ENCODE measurements at regions not wholly inside any gene's neighbourhood (a gene's known extent, or its start where the extent isn't known, plus 50 kb on each side); places are given as distances from the start of the nearest gene placed in this dataset.

DNA sequence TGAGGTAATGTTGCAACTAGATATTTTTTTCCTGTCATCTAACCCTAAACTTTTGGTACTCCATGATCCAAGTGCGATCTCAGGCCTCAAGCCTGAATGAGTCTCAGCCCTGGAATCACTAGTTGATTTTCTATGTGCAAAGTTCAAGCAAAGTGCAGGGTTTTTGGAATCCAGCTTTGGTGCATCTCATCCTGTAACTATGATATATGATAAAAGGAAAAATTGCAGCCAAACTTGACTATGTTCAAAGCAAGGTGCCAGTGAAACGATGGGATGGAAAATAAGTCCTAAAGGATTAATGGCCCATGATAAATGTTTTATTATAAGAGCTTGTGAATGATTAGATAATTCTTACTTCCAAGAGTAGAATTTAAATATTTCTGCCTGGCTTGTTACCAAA, 78.9 kb upstream of the NT5C1B start:
- Histone ChIP-seq H3K4me1 (ENCODE audit: control insufficient read depth, insufficient read depth, low read length) (no peaks in the 10 kb centered on the region), H3K4me3 (ENCODE audit: low read depth, low read length) (no peak overlapping the region), H3K27ac (ENCODE audit: extremely low read depth, low read depth, low read length) (no peak overlapping the region), H3K9me3 (ENCODE audit: control insufficient read depth, insufficient read depth, low read depth, low read length) (no peaks in the 10 kb centered on the region), H3K36me3 (ENCODE audit: control insufficient read depth in 2 of 2, insufficient read depth in 1 of 2, low read length in 2 of 2) (no peaks in the 10 kb centered on the region)
- POLR2A ChIA-PET, result no interaction called here
- TF ChIP-seq ZNF555 (tag by site-specific recombination; conservative IDR thresholded peaks at IDR 0.05), result no peak
- TF ChIP-seq SETDB1 (IDR thresholded peaks at IDR 0.05; ENCODE audit: insufficient read length, low read length), result no peak
- no peak for TF ChIP-seq ZNF658 (tag by site-specific recombination; IDR thresholded peaks at IDR 0.05)
- TF ChIP-seq IKZF3 (tag by site-specific recombination; IDR thresholded peaks at IDR 0.05), result no peak
- no peak for TF ChIP-seq ZBTB1 (tag by site-specific recombination; IDR thresholded peaks at IDR 0.05)
- TF ChIP-seq ZNF19 (tag by site-specific recombination; IDR thresholded peaks at IDR 0.05; ENCODE audit: low read depth), result no peak
- TF ChIP-seq ZNF146 (tag by site-specific recombination; IDR thresholded peaks at IDR 0.05), result no peak
- no peak for TF ChIP-seq ZIC2 (tag by site-specific recombination; IDR thresholded peaks at IDR 0.05)
- no peak for TF ChIP-seq REPIN1 (tag by site-specific recombination; IDR thresholded peaks at IDR 0.05; ENCODE audit: low read depth)
- TF ChIP-seq, protein P1, sequence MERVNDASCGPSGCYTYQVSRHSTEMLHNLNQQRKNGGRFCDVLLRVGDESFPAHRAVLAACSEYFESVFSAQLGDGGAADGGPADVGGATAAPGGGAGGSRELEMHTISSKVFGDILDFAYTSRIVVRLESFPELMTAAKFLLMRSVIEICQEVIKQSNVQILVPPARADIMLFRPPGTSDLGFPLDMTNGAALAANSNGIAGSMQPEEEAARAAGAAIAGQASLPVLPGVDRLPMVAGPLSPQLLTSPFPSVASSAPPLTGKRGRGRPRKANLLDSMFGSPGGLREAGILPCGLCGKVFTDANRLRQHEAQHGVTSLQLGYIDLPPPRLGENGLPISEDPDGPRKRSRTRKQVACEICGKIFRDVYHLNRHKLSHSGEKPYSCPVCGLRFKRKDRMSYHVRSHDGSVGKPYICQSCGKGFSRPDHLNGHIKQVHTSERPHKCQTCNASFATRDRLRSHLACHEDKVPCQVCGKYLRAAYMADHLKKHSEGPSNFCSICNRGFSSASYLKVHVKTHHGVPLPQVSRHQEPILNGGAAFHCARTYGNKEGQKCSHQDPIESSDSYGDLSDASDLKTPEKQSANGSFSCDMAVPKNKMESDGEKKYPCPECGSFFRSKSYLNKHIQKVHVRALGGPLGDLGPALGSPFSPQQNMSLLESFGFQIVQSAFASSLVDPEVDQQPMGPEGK (tag by site-specific recombination; IDR thresholded peaks at IDR 0.05), result no peak
- no peak for TF ChIP-seq PRDM1 (tag by site-specific recombination; IDR thresholded peaks at IDR 0.05)
- TF ChIP-seq, protein P2, sequence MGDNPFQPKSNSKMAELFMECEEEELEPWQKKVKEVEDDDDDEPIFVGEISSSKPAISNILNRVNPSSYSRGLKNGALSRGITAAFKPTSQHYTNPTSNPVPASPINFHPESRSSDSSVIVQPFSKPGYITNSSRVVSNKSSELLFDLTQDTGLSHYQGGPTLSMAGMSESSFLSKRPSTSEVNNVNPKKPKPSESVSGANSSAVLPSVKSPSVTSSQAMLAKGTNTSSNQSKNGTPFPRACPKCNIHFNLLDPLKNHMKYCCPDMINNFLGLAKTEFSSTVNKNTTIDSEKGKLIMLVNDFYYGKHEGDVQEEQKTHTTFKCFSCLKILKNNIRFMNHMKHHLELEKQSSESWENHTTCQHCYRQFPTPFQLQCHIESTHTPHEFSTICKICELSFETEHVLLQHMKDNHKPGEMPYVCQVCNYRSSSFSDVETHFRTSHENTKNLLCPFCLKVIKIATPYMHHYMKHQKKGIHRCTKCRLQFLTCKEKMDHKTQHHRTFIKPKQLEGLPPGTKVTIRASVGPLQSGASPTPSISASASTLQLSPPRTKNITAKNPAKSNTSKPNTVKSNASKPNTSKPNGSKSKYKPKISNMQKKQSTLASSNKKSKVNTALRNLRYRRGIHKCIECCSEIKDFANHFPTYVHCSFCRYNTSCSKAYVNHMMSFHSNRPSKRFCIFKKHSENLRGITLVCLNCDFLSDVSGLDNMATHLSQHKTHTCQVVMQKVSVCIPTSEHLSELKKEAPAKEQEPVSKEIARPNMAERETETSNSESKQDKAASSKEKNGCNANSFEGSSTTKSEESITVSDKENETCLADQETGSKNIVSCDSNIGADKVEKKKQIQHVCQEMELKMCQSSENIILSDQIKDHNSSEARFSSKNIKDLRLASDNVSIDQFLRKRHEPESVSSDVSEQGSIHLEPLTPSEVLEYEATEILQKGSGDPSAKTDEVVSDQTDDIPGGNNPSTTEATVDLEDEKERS (tag by site-specific recombination; IDR thresholded peaks at IDR 0.05), result no peak
- no peak for TF ChIP-seq ZNF223 (tag by site-specific recombination; IDR thresholded peaks at IDR 0.05)
- TF ChIP-seq ZNF76 (tag by site-specific recombination; IDR thresholded peaks at IDR 0.05; ENCODE audit: borderline replicate concordance, low read depth), result no peak
- TF ChIP-seq ZNF121 (tag by site-specific recombination; IDR thresholded peaks at IDR 0.05), result no peak
- TF ChIP-seq ZNF768 (tag by site-specific recombination; IDR thresholded peaks at IDR 0.05), result no peak
- CTCF ChIA-PET, result no interaction called here

DNA sequence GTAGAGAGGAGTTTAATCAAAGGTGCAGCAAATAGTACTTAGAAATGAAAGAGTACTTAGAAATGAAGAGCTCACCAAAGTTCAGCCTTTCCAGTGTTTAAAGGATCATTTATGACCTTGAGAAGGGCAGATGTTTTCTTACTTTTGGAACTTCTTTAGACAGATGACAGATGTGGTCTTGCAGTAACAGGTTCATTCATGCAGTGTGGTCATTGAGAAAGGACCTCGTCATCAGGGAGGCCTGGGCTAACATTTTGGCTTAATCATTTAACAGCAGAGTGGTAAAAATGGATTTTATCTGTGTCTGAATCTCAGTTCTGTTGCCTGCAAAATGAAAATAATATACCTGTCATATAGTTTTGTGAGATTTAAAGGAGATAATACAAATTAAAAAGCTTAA, 75.1 kb upstream of the NT5C1B start:
- H3K4me3 ChIP-seq (ENCODE audit: low read depth, low read length), result no peak overlapping the region
- no peaks in the 10 kb centered on the region for H3K36me3 ChIP-seq (ENCODE audit: control insufficient read depth in 2 of 2, insufficient read depth in 1 of 2, low read length in 2 of 2)
- no peak overlapping the region for H3K27ac ChIP-seq (ENCODE audit: extremely low read depth, low read depth, low read length)
- no peaks in the 10 kb centered on the region for H3K9me3 ChIP-seq (ENCODE audit: control insufficient read depth, insufficient read depth, low read depth, low read length)
- CTCF ChIA-PET, result no interaction called here
- POLR2A ChIA-PET, result no interaction called here
- H3K4me1 ChIP-seq (ENCODE audit: control insufficient read depth, insufficient read depth, low read length), result no peaks in the 10 kb centered on the region
- TF ChIP-seq ZSCAN23 (tag by site-specific recombination; IDR thresholded peaks at IDR 0.05) (no peak), PRDM1 (tag by site-specific recombination; IDR thresholded peaks at IDR 0.05) (no peak), GLI2 (tag by site-specific recombination; IDR thresholded peaks at IDR 0.05; ENCODE audit: borderline replicate concordance, low read depth) (no peak), ZNF416 (tag by site-specific recombination; IDR thresholded peaks at IDR 0.05) (no peak), ZNF585B (tag by site-specific recombination; IDR thresholded peaks at IDR 0.05) (no peak), BCL11A (tag by site-specific recombination; IDR thresholded peaks at IDR 0.05; ENCODE audit: low read depth) (no peak), ZNF629 (tag by site-specific recombination; IDR thresholded peaks at IDR 0.05) (no peak), SCRT1 (tag by site-specific recombination; IDR thresholded peaks at IDR 0.05; ENCODE audit: borderline replicate concordance) (no peak)
- TF ChIP-seq, protein P3, sequence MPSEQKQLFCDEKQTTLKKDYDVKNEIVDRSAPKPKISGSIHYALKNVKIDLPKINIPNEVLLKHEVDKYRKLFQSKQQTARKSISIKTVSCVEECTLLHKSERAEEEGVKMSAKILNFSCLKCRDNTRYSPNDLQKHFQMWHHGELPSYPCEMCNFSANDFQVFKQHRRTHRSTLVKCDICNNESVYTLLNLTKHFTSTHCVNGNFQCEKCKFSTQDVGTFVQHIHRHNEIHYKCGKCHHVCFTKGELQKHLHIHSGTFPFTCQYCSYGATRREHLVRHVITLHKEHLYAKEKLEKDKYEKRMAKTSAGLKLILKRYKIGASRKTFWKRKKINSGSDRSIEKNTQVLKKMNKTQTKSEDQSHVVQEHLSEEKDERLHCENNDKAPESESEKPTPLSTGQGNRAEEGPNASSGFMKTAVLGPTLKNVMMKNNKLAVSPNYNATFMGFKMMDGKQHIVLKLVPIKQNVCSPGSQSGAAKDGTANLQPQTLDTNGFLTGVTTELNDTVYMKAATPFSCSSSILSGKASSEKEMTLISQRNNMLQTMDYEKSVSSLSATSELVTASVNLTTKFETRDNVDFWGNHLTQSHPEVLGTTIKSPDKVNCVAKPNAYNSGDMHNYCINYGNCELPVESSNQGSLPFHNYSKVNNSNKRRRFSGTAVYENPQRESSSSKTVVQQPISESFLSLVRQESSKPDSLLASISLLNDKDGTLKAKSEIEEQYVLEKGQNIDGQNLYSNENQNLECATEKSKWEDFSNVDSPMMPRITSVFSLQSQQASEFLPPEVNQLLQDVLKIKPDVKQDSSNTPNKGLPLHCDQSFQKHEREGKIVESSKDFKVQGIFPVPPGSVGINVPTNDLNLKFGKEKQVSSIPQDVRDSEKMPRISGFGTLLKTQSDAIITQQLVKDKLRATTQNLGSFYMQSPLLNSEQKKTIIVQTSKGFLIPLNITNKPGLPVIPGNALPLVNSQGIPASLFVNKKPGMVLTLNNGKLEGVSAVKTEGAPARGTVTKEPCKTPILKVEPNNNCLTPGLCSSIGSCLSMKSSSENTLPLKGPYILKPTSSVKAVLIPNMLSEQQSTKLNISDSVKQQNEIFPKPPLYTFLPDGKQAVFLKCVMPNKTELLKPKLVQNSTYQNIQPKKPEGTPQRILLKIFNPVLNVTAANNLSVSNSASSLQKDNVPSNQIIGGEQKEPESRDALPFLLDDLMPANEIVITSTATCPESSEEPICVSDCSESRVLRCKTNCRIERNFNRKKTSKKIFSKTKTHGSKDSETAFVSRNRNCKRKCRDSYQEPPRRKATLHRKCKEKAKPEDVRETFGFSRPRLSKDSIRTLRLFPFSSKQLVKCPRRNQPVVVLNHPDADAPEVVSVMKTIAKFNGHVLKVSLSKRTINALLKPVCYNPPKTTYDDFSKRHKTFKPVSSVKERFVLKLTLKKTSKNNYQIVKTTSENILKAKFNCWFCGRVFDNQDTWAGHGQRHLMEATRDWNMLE (tag by site-specific recombination; conservative IDR thresholded peaks at IDR 0.05; ENCODE audit: low read depth), result no peak
- TF ChIP-seq, protein P4, sequence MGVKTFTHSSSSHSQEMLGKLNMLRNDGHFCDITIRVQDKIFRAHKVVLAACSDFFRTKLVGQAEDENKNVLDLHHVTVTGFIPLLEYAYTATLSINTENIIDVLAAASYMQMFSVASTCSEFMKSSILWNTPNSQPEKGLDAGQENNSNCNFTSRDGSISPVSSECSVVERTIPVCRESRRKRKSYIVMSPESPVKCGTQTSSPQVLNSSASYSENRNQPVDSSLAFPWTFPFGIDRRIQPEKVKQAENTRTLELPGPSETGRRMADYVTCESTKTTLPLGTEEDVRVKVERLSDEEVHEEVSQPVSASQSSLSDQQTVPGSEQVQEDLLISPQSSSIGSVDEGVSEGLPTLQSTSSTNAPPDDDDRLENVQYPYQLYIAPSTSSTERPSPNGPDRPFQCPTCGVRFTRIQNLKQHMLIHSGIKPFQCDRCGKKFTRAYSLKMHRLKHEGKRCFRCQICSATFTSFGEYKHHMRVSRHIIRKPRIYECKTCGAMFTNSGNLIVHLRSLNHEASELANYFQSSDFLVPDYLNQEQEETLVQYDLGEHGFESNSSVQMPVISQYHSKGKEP (tag by site-specific recombination; IDR thresholded peaks at IDR 0.05), result no peak

All from HEK293 (cell line).